Skeletal muscle satellite cell (primary cell): ENCODE measurements at regions not wholly inside any gene's neighbourhood (a gene's known extent, or its start where the extent isn't known, plus 50 kb on each side); places are given as distances from the start of the nearest gene placed in this dataset.

Experiments used
- H3K27me3 ChIP-seq: 2 replicates; pipeline ENCODE4 v1.7.0; 2013; ENCODE audit warnings: low read length; ENCODE audit not compliant: control insufficient read depth, insufficient read depth
- H3K36me3 ChIP-seq: 2 replicates; pipeline ENCODE4 v1.7.0; 2013; ENCODE audit warnings: mild to moderate bottlenecking, control low read depth, low read length; ENCODE audit not compliant: insufficient read depth
- H3K4me1 ChIP-seq: 2 replicates; pipeline ENCODE4 v1.7.0; 2013; ENCODE audit warnings: low read length; ENCODE audit not compliant: control insufficient read depth, insufficient read depth
- H3K4me2 ChIP-seq: 2 replicates; pipeline ENCODE4 v1.7.0; 2013; ENCODE audit warnings: mild to moderate bottlenecking, low read length
- H3K4me3 ChIP-seq: 2 replicates; pipeline ENCODE4 v1.7.0; 2013; ENCODE audit warnings: low read length
- H3K9ac ChIP-seq: 2 replicates; pipeline ENCODE4 v1.7.0; 2013; ENCODE audit warnings: mild to moderate bottlenecking, low read depth, low read length, moderate library complexity
- H3K9me3 ChIP-seq: replicated peaks from 2 replicates; pipeline ENCODE4 v1.7.0; 2013; ENCODE audit warnings: mild to moderate bottlenecking, control low read depth, low read length

DNA sequence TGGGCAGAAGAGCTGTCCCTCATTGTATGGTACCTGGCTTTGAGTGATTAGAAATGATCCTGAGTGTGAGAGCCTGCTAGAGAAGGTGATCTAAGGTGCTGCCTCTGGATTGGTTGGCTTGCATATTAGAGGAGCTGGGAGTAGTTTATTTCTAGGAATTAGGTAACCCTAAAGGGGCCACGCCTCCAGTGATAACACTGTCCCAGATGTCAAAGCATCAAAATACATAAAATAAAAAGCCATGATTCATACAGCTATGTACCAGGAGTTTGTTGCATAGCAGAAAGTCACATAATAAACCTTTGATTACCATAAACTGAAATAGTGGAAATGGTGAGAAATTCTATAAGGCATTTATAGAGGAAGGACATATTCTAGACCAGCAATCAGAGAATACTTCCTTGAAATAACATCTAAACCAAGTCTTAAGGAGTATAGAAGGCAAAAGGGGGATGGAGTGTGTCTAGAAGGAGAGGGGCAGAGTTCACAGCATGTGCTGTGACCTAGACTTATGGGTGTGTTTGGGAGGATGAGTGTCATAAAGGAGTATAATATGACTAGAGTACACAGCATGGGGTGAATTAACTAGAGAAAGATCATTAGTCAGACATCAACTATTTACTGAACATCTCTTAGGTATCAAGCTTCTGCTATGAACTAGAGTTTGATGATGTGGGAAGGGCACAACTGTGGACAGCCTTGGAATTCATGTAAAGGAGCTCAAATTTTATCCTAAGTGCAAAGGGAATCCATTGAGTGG is 686.4 kb downstream of the GALC start:
- H3K4me3 ChIP-seq, result no peak overlapping the region
- H3K4me1 ChIP-seq, result no peaks in the 10 kb centered on the region
- no peak overlapping the region for H3K4me2 ChIP-seq
- no peak overlapping the region for H3K9ac ChIP-seq
- no peaks in the 10 kb centered on the region for H3K36me3 ChIP-seq
- peaks cover 3% of the 10 kb centered on the region for H3K9me3 ChIP-seq
- H3K27me3 ChIP-seq, result no peaks in the 10 kb centered on the region

DNA sequence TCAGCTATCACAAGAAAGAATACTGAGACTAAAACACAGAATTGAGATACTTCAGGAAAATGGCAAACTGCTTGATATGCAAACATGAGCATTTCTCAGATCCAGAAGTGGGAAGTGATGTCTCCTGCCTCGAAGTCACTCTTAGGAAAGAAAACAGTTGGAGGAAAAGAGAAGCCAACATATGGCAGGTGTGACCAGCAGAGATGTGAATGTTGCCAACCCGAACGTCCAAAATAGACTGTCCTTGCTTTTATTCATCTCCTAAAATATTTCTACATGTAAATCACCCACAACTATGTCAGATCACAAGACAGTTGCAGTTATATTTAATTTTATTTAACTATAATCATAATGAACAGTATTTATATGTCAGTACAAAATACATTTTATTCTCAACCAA is 687.6 kb downstream of the GALC start:
- Histone ChIP-seq H3K36me3 (no peaks in the 10 kb centered on the region), H3K4me1 (no peaks in the 10 kb centered on the region), H3K9ac (no peak overlapping the region), H3K4me3 (no peak overlapping the region), H3K4me2 (no peak overlapping the region), H3K27me3 (no peaks in the 10 kb centered on the region), H3K9me3 (peaks cover 3% of the 10 kb centered on the region)

DNA sequence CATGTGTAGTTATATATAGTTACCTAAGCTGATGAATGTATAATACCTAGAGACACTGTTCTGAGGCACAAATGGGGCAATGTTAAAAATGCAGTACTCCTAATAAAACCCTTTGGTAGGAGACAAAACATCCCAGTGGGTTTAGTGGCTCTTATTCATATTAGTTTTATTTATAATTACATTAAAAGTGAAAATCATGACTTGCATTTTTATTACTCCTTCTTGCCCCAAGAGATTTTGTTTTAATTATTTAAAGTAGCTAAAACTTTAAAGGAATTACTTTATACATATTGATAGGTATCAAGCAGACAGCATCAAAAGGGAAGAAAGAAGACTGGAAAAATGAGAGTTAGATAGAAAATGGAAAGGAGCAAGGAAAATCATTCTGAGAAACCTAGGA is 688.6 kb downstream of the GALC start:
- no peak overlapping the region for H3K4me3 ChIP-seq
- no peak overlapping the region for H3K4me2 ChIP-seq
- peaks cover 3% of the 10 kb centered on the region for H3K9me3 ChIP-seq
- H3K27me3 ChIP-seq, result no peaks in the 10 kb centered on the region
- H3K9ac ChIP-seq, result no peak overlapping the region
- H3K36me3 ChIP-seq, result no peaks in the 10 kb centered on the region
- H3K4me1 ChIP-seq, result no peaks in the 10 kb centered on the region

DNA sequence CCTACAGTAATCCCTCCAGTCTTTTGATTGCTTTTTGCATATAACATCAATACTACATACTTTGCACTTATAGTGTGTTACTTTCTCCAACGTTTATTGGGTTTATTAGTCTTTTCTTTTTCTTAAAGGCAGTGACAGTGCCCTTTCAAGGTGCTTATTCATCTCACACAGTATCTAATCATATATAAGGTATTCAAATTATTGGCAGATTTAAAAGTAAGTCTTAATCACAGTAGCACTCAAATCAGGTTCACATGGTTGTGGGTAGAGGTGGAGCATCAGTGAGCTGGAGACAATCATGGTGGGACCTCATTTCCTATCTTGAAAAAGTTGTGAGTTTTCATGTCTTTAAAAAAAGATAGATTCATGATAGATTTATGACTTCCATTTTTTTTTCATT is 706.2 kb downstream of the GALC start:
- Histone ChIP-seq H3K4me2 (no peak overlapping the region), H3K4me3 (no peak overlapping the region), H3K9me3 (peaks cover 7% of the 10 kb centered on the region), H3K36me3 (no peaks in the 10 kb centered on the region), H3K4me1 (no peaks in the 10 kb centered on the region), H3K9ac (no peak overlapping the region), H3K27me3 (no peaks in the 10 kb centered on the region)

DNA sequence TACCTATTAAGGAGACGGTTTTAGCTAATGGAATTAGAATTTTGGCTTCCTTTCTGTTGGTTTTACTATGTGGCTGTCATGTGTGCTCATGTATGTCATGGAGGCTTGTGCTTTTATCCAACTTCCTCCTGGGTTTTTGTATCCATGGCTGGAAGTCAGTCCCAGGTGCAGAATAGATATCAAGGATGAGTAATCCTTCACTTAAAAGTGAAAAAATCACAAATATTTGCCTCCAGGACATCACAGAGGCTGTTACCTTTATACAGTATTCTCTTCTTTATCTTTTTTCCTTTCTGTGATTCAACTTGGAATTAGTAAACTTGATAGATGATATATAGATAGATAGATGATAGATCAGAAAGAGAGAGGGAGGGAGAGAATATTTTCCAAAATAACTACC is 706.8 kb downstream of the GALC start:
- H3K9me3 ChIP-seq, result peaks cover 10% of the 10 kb centered on the region
- no peak overlapping the region for H3K4me3 ChIP-seq
- no peaks in the 10 kb centered on the region for H3K4me1 ChIP-seq
- no peaks in the 10 kb centered on the region for H3K36me3 ChIP-seq
- H3K27me3 ChIP-seq, result no peaks in the 10 kb centered on the region
- no peak overlapping the region for H3K4me2 ChIP-seq
- H3K9ac ChIP-seq, result no peak overlapping the region

DNA sequence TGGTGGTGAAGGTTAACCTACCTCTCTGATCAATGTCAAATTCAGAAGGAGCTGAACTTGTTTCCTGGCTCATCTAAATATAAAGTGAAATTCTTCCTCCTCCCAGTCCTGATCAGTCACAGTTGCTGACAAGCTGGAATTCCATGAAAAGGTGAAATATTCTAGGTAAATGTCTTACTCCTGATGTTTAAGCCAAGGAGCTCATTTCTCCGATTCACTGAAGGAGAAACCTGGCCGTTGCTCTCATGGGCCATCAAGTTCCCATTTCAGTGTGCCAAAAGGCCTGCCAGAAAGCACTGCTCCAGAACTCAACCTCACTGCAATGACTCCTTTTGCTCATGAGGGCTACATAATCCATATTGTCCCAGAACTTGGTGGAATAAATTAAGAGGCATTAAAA is 707.5 kb downstream of the GALC start:
- Histone ChIP-seq H3K27me3 (no peaks in the 10 kb centered on the region), H3K4me2 (no peak overlapping the region), H3K36me3 (no peaks in the 10 kb centered on the region), H3K9me3 (peaks cover 13% of the 10 kb centered on the region), H3K4me3 (no peak overlapping the region), H3K9ac (no peak overlapping the region), H3K4me1 (no peaks in the 10 kb centered on the region)

DNA sequence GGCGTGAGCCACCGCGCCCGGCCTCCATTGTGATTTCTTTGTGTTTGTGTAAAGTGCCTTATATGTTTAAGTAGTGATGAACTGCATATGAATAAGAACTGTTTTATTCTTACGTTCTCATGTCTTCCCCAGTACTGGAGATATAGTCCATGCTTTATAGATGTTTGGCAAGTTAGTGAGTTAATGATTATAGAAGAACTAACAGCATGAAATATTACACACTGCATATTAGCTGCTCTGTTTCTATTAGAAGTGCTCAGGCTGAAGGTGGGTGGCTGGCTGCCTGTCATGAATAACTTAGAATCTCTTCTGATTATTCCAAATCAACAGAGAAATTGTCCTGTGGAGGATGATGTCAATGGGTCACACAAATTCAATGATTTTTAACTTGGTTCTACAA is 709.4 kb downstream of the GALC start:
- no peak overlapping the region for H3K9ac ChIP-seq
- H3K27me3 ChIP-seq, result no peaks in the 10 kb centered on the region
- H3K4me2 ChIP-seq, result no peak overlapping the region
- no peaks in the 10 kb centered on the region for H3K4me1 ChIP-seq
- H3K36me3 ChIP-seq, result no peaks in the 10 kb centered on the region
- no peak overlapping the region for H3K4me3 ChIP-seq
- H3K9me3 ChIP-seq, result peaks cover 13% of the 10 kb centered on the region

DNA sequence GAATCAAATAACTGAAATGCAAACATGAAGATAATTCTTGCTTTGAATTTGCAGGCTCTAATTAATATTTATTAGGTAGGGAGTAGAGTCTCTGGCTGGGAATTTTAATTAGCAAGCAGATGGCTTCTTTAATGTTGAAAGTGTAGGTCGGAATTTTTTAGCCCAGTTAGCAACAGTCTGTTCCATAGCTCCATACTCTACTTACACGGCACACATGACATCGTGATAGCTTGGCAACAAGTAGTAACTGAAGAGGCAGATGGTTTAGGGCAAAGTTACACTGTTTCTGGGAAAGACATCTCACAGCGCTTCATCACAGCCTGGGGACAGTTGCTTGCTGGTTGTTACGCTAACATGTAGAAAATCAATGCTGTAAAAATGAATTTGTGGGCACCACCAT is 710.7 kb downstream of the GALC start:
- no peak overlapping the region for H3K4me3 ChIP-seq
- no peaks in the 10 kb centered on the region for H3K36me3 ChIP-seq
- H3K9ac ChIP-seq, result no peak overlapping the region
- H3K9me3 ChIP-seq, result peaks cover 13% of the 10 kb centered on the region
- H3K27me3 ChIP-seq, result no peaks in the 10 kb centered on the region
- no peaks in the 10 kb centered on the region for H3K4me1 ChIP-seq
- no peak overlapping the region for H3K4me2 ChIP-seq

DNA sequence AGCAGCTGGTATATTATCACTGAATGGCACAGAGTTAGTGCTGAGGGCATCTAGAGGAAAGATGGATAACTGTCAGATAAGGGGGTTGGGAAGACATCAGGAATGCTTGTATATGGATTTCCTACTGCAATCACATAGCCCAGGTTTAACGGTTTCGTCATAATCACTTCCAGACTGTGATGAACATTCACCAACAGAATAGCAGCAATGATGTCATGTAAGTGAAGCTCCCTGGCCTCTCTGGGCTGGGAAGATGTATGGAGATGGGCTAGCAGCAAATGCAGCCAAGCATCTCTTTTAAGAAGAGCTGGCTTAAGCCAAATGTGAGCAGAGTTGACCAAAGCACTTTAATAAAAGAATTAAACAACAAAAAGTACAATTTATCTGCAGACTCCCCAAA is 714.6 kb downstream of the GALC start:
- no peak overlapping the region for H3K4me3 ChIP-seq
- no peaks in the 10 kb centered on the region for H3K27me3 ChIP-seq
- no peak overlapping the region for H3K4me2 ChIP-seq
- peaks cover 9% of the 10 kb centered on the region for H3K9me3 ChIP-seq
- no peak overlapping the region for H3K9ac ChIP-seq
- H3K4me1 ChIP-seq, result no peaks in the 10 kb centered on the region
- H3K36me3 ChIP-seq, result no peaks in the 10 kb centered on the region

DNA sequence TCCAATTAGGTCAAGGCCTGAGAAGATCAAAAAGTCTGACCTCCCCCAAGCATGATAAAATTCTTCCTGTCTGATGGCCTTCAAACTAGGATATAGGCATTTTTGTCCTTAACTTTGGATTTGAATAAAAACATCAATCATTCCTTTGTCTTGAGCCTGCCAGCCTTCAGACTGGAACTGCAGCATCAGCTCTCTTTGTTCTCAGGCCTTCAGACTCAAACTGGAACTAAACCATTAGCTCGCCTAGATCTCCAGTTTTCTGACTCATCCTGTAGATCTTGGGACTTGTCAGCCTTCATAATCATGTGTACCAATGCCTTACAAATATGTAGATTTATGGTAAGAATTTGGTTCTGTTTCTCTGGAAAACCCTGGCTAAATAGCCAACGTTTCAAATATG is 721.7 kb downstream of the GALC start:
- Histone ChIP-seq H3K27me3 (no peaks in the 10 kb centered on the region), H3K9ac (no peak overlapping the region), H3K9me3 (peaks cover 3% of the 10 kb centered on the region), H3K4me3 (no peak overlapping the region), H3K4me2 (no peak overlapping the region), H3K4me1 (no peaks in the 10 kb centered on the region), H3K36me3 (no peaks in the 10 kb centered on the region)

DNA sequence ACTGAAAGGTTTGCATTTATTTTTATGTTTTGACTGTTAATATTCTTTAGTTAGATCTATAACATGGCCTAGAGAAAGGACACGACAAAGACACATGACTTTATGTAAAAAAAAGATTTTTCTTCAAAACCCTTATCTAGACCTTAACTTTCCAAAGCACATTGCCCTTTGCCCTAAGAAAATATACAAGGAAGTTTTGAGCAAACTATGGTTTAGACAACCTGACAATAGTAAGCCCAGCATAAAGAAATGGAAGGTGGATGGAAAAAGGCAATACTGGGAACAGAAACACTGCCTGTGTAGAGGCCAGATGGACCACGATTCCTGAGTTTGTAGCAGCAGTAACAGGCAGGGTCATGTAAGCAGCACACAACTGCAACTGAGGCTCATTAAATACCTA is 724.0 kb downstream of the GALC start:
- Histone ChIP-seq H3K9ac (no peak overlapping the region), H3K4me1 (no peaks in the 10 kb centered on the region), H3K27me3 (no peaks in the 10 kb centered on the region), H3K9me3 (peaks cover 3% of the 10 kb centered on the region), H3K4me2 (no peak overlapping the region), H3K36me3 (no peaks in the 10 kb centered on the region), H3K4me3 (no peak overlapping the region)

DNA sequence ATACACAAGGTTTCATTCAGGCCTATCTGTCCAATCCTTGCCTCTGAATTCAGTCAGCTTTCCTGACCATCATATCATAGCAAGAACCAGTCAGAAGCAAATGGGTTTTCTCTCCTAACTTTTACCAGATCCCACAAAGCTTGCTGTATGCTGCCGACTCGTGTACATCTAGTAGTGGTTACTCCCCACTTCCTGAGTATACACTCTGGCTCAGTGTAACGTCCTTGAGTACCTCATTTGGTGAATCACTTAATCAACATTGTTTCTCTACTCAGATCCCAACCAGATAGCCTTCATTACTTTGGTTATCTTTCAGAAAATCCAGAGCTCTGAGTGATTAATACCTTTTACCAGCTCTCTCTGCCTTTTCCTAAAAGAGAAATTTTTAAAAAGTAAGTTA is 728.2 kb downstream of the GALC start:
- H3K9me3 ChIP-seq, result peaks cover 7% of the 10 kb centered on the region
- H3K4me1 ChIP-seq, result no peaks in the 10 kb centered on the region
- no peak overlapping the region for H3K9ac ChIP-seq
- no peak overlapping the region for H3K4me3 ChIP-seq
- H3K4me2 ChIP-seq, result no peak overlapping the region
- H3K27me3 ChIP-seq, result no peaks in the 10 kb centered on the region
- no peaks in the 10 kb centered on the region for H3K36me3 ChIP-seq
